ENCODE measurements at regions not wholly inside any gene's neighbourhood (a gene's known extent, or its start where the extent isn't known, plus 50 kb on each side); places are given as distances from the start of the nearest gene placed in this dataset.

GRCh38 chr4:8732092-8732491 lies 139.5 kb downstream of the CPZ start:
- TF ChIP-seq REST (IDR thresholded peaks at IDR 0.05; ENCODE audit: insufficient read depth in 1 of 2, low read depth in 2 of 2, low read length in 2 of 2), result no peak
- no peak for TF ChIP-seq TAF1 (IDR thresholded peaks at IDR 0.05; ENCODE audit: borderline replicate concordance, insufficient read depth, low read length)
- TF ChIP-seq POLR2AphosphoS5 (IDR thresholded peaks at IDR 0.05; ENCODE audit: low read depth, low read length), result no peak
- no peak for TF ChIP-seq SIN3A (IDR thresholded peaks at IDR 0.05; ENCODE audit: borderline replicate concordance, insufficient read depth, low read length)
- TF ChIP-seq FOXP2 (optimal IDR thresholded peaks at IDR 0.05; ENCODE audit: borderline replicate concordance, extremely low read depth, extremely low read length, insufficient read depth), result no peak

GRCh38 chr4:8731364-8731763 lies 138.8 kb downstream of the CPZ start:
- TF ChIP-seq TAF1 (IDR thresholded peaks at IDR 0.05; ENCODE audit: borderline replicate concordance, insufficient read depth, low read length) (no peak), POLR2AphosphoS5 (IDR thresholded peaks at IDR 0.05; ENCODE audit: low read depth, low read length) (no peak), REST (IDR thresholded peaks at IDR 0.05; ENCODE audit: insufficient read depth in 1 of 2, low read depth in 2 of 2, low read length in 2 of 2) (no peak), FOXP2 (optimal IDR thresholded peaks at IDR 0.05; ENCODE audit: borderline replicate concordance, extremely low read depth, extremely low read length, insufficient read depth) (no peak), SIN3A (IDR thresholded peaks at IDR 0.05; ENCODE audit: borderline replicate concordance, insufficient read depth, low read length) (no peak)

- TF ChIP-seq POLR2AphosphoS5 (IDR thresholded peaks at IDR 0.05; ENCODE audit: low read depth, low read length), result no peak
- TF ChIP-seq FOXP2 (optimal IDR thresholded peaks at IDR 0.05; ENCODE audit: borderline replicate concordance, extremely low read depth, extremely low read length, insufficient read depth), result no peak
- no peak for TF ChIP-seq SIN3A (IDR thresholded peaks at IDR 0.05; ENCODE audit: borderline replicate concordance, insufficient read depth, low read length)
- no peak for TF ChIP-seq REST (IDR thresholded peaks at IDR 0.05; ENCODE audit: insufficient read depth in 1 of 2, low read depth in 2 of 2, low read length in 2 of 2)
- TF ChIP-seq TAF1 (IDR thresholded peaks at IDR 0.05; ENCODE audit: borderline replicate concordance, insufficient read depth, low read length), result no peak
These were observed 138.1 kb downstream of the CPZ start for GRCh38 chr4:8730681-8731080.

- no peak for TF ChIP-seq SIN3A (IDR thresholded peaks at IDR 0.05; ENCODE audit: borderline replicate concordance, insufficient read depth, low read length)
- no peak for TF ChIP-seq FOXP2 (optimal IDR thresholded peaks at IDR 0.05; ENCODE audit: borderline replicate concordance, extremely low read depth, extremely low read length, insufficient read depth)
- TF ChIP-seq POLR2AphosphoS5 (IDR thresholded peaks at IDR 0.05; ENCODE audit: low read depth, low read length), result no peak
- no peak for TF ChIP-seq REST (IDR thresholded peaks at IDR 0.05; ENCODE audit: insufficient read depth in 1 of 2, low read depth in 2 of 2, low read length in 2 of 2)
- no peak for TF ChIP-seq TAF1 (IDR thresholded peaks at IDR 0.05; ENCODE audit: borderline replicate concordance, insufficient read depth, low read length)
These were observed 137.6 kb downstream of the CPZ start for GRCh38 chr4:8730159-8730558.

Measured in PFSK-1 (cell line).